PC-3 (cell line): ENCODE measurements at regions not wholly inside any gene's neighbourhood (a gene's known extent, or its start where the extent isn't known, plus 50 kb on each side); places are given as distances from the start of the nearest gene placed in this dataset.
"Not testable (repeated sequence)": the region's sequence is repeated elsewhere in the genome, so short reads cannot be mapped to it uniquely, and the experiment has no call there.

Source experiments
- CTCF ChIP-seq: fragments of 300-600 bp; sonication (generic); conservative IDR thresholded peaks from 2 replicates; pipeline ENCODE4 v1.5.1; 2017; ENCODE audit warnings: antibody characterized with exemption, low read depth, mild to moderate bottlenecking, low read length
- EZH2 ChIP-seq: fragments of 300-600 bp; sonication (generic); IDR thresholded peaks from one replicate; pipeline ENCODE4 v1.6.1; 2017; ENCODE audit warnings: antibody characterized with exemption, mild to moderate bottlenecking, low read length; ENCODE audit not compliant: unreplicated experiment

GRCh38 chr16:88252057-88252794, 130.5 kb upstream of the ZNF469 start:
- TF ChIP-seq EZH2, CTCF: not testable (repeated sequence)
